Fibroblast of the aortic adventitia (primary cell): ENCODE measurements at regions not wholly inside any gene's neighbourhood (a gene's known extent, or its start where the extent isn't known, plus 50 kb on each side); places are given as distances from the start of the nearest gene placed in this dataset.

ENCODE experiments used
- DNase-seq: peaks from one replicate; pipeline ENCODE4 v3.0.0-alpha.2; 2010; ENCODE audit warnings: low read depth
- H3K4me3 ChIP-seq: 2 replicates; pipeline ENCODE4 v1.5.1; 2011; ENCODE audit warnings: low read depth, mild to moderate bottlenecking, control low read depth, low read length, moderate library complexity
- TF ChIP-seq, protein P1 (sequence below): IDR thresholded peaks from 2 replicates; pipeline ENCODE4 v1.5.1; 2011; ENCODE audit warnings: mild to moderate bottlenecking, low read length, control low read depth, inconsistent platforms; ENCODE audit not compliant: insufficient read depth

DNA sequence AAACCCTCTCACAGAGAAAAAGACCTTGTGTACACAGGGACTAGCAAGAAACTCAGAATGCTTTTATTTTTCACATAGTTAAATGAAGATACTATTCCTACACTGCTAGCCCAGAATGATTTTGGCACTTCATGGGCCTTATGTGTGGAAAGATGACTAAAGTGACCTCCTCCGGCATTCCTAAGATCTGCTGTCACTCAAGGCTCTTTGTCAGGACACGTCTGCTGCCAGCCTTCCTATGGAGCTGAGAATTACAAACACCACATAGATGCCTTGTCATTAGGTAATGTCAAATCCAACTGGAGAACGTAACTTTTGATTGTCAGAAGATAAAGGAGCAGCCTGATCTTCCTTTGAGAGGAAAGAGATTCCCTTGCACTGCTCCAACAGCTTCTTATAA lies 249.1 kb downstream of the FAT3 start:
- H3K4me3 ChIP-seq, result no peak overlapping the region
- no peak for DNase-seq
- TF ChIP-seq, protein P1, sequence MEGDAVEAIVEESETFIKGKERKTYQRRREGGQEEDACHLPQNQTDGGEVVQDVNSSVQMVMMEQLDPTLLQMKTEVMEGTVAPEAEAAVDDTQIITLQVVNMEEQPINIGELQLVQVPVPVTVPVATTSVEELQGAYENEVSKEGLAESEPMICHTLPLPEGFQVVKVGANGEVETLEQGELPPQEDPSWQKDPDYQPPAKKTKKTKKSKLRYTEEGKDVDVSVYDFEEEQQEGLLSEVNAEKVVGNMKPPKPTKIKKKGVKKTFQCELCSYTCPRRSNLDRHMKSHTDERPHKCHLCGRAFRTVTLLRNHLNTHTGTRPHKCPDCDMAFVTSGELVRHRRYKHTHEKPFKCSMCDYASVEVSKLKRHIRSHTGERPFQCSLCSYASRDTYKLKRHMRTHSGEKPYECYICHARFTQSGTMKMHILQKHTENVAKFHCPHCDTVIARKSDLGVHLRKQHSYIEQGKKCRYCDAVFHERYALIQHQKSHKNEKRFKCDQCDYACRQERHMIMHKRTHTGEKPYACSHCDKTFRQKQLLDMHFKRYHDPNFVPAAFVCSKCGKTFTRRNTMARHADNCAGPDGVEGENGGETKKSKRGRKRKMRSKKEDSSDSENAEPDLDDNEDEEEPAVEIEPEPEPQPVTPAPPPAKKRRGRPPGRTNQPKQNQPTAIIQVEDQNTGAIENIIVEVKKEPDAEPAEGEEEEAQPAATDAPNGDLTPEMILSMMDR, result no peak

DNA sequence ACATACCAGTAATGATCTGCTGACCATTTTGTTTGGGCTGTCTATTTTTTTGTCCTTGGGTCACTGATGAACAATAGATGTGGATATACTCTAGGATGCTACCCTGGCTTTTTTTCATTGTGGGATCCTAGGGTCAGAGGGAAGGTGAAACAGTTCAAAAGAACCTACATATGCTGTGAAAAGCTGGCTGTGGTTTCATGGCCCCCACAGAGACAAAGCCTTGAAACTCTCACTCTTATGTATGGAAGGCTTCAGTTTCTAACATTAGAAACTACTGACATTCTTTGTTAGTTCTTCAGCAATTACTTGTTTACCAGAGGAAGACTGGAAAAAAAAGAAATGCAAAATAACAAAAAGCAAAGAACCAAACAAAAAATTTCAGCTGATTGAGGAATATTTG lies 250.7 kb downstream of the FAT3 start:
- no peak for DNase-seq
- TF ChIP-seq, protein P1, result no peak
- no peak overlapping the region for H3K4me3 ChIP-seq

DNA sequence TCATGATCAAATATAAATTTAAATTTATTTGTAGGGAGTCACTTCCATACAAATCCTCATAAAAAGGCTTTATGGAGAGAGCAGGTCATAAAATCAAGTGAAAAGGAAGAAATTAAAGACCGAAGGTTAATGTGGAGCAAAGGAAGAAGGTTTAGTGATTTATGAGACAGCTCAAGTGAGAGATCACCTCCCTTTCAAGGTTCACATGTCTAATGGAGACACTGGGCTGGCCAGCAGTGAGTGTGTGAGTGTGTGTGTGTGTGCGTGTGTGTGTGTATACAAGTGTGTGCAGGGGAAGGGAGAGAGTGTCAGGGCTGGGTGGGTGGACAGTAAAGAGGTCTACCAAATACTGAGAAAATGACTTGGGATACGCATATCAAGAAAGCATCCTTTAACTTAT lies 251.2 kb downstream of the FAT3 start:
- no peak overlapping the region for H3K4me3 ChIP-seq
- DNase-seq, result no peak
- TF ChIP-seq, protein P1, result no peak

DNA sequence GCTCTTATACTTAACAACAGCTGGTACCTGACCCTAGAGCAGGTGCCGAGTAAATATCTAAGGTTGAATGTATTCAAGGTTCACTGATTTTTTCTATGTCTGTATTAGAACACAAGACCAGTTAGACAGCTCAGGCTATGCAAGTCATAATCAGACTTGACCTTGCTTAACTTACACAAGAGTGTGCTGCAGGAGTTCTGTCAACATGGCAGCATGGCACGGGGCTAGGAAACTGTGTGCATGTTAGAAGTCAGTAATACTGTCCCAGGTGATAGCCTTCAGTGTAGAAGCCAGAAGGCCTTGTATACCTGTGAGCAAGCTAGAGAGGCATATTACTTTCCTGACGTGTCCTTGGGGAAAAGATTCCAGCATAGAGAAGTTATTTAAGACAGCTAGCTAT lies 253.1 kb downstream of the FAT3 start:
- no peak for DNase-seq

DNA sequence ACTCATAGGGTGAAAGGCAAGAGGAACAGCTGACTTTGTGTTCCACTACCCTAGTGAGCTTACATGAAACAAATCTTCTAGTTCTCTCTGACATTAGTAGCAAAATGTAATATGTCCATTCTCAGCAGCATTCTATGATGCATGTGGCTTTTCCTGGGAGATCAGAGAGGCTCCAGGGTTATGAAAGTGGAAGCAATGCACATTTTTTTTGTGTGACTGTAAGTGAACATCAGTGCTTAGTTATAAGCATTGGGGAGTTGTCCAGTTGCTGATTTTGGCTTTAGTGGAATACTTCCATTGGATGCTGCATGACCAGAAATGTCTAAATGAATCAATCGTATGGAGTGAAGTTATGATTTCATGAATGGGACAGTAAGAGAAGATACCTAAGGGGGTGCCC lies 255.9 kb downstream of the FAT3 start:
- TF ChIP-seq, protein P1, result no peak
- no peak for DNase-seq
- no peak overlapping the region for H3K4me3 ChIP-seq

More for the DNA sequence above, 253.1 kb downstream of the FAT3 start:
- H3K4me3 ChIP-seq, result no peak overlapping the region
- TF ChIP-seq, protein P1, result no peak

DNA sequence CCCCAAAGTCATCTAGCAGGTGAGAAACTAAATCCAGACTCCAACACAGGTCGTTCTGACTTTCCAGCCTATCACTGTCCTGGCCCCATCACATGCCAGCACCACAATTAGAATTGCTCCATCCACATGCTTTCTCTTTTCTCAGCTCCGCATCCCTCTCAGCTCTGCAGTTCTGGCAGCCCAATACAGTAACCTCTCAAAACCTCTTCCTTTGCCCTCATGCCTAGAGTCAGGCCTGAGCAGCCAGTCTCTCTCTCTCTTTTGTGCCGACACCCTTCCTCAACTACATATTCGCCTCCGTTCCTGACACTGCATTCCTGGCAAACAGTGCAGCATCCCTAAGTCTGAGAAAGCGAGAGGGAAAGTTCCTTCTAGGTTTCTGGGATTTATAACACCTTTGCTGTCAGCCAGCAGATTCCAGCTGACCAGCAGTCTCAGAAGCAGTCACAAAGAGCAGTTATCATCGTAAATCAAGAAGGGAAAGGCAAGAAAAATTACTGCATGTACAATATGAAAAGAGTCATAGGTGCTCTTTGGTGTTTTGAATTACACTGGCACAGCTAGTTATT lies 258.0 kb downstream of the FAT3 start:
- TF ChIP-seq, protein P1, result no peak
- DNase-seq, result no peak
- no peak overlapping the region for H3K4me3 ChIP-seq

DNA sequence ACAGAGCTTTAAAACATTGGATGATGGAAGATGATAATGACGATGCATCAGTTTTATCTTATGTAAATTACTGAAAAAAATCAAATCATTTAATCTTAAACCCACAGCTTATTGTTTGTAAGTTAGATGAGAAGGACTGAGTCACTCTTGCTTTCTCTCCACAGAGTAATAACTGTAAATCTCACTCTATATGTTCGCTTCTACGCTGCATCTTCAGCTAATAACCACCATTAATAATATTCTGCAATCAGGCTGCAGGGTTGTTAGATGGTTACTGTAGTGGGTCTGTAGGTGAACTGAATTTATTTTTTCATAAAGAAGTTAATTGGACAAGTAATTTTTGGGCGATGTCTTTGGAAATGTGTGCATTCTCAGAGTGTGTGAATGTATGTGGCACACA lies 260.0 kb downstream of the FAT3 start:
- TF ChIP-seq, protein P1, result no peak
- DNase-seq, result no peak
- H3K4me3 ChIP-seq, result no peak overlapping the region
